Mammary epithelial cell (primary cell): ENCODE measurements at regions not wholly inside any gene's neighbourhood (a gene's known extent, or its start where the extent isn't known, plus 50 kb on each side); places are given as distances from the start of the nearest gene placed in this dataset.

Source experiments
- CTCF ChIP-seq, 2 donors: IDR thresholded peaks in 1 of 2; conservative IDR thresholded peaks in 1 of 2; 2 replicates each; pipeline ENCODE4 v1.5.1; 2011 to 2012; ENCODE audit warnings: inconsistent platforms in 2 of 2, low read length in 2 of 2, mild to moderate bottlenecking in 2 of 2, control low read depth in 1 of 2, low read depth in 1 of 2; ENCODE audit not compliant: insufficient read depth in 1 of 2; ENCODE audit errors: extremely low read depth in 1 of 2
- EZH2 ChIP-seq: IDR thresholded peaks from 2 replicates; pipeline ENCODE4 v1.6.1; 2012; ENCODE audit warnings: low read length, inconsistent platforms, borderline replicate concordance

DNA sequence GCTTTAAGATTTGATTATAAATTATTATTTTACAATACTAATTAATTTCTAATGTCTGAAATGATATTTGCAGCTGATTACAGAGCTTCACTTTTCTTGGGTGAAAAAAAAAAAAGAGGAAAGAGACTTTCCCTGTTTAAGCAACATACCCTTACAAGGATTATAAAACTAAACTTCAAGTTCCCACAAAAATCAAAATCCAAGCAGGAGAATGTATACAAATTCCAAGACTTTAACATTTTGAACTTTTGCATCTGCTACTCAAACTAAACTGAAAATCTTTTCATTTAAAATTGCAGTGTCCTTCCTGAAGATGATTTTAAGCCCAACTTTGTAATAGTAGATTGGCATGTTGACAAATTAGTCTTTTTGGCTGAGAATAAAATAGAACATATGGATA lies 742.4 kb upstream of the INTU start:
- TF ChIP-seq CTCF (conservative IDR thresholded peaks at IDR 0.05 in 1 of 2, IDR thresholded peaks at IDR 0.05 in 1 of 2; ENCODE audit: extremely low read depth in 1 of 2, insufficient read depth in 1 of 2, low read depth in 1 of 2, low read length in 2 of 2), result no peak
- no peak for TF ChIP-seq EZH2
